GM19328 (cell line): ENCODE measurements at regions not wholly inside any gene's neighbourhood (a gene's known extent, or its start where the extent isn't known, plus 50 kb on each side); places are given as distances from the start of the nearest gene placed in this dataset.

ENCODE experiments used
- ATAC-seq: cut with Tn5 transposase; IDR thresholded peaks from one replicate; pipeline ENCODE4 v1.9.1; 2021; ENCODE audit warnings: mild to moderate bottlenecking, moderate library complexity; ENCODE audit not compliant: unreplicated experiment

GRCh38 chr11:113581713-113582112 is 106.5 kb upstream of the DRD2 start:
- ATAC-seq = no peak

GRCh38 chr11:113579292-113579940 is 104.2 kb upstream of the DRD2 start:
- no peak for ATAC-seq

- ATAC-seq = no peak
These were observed 103.6 kb upstream of the DRD2 start for GRCh38 chr11:113578715-113579250.

- no peak for ATAC-seq
These were observed 102.8 kb upstream of the DRD2 start for GRCh38 chr11:113578033-113578380.

GRCh38 chr11:113577356-113578032 is 102.3 kb upstream of the DRD2 start:
- ATAC-seq = no peak

GRCh38 chr11:113574586-113574985 is 99.4 kb upstream of the DRD2 start:
- ATAC-seq = no peak

- ATAC-seq = no peak
These were observed 99.0 kb upstream of the DRD2 start for GRCh38 chr11:113574171-113574570.

- ATAC-seq = no peak
These were observed 97.0 kb upstream of the DRD2 start for GRCh38 chr11:113572136-113572735.

GRCh38 chr11:113571531-113571930 is 96.3 kb upstream of the DRD2 start:
- ATAC-seq = no peak

- no peak for ATAC-seq
These were observed 95.7 kb upstream of the DRD2 start for GRCh38 chr11:113570906-113571305.

GRCh38 chr11:113569391-113569790 is 94.2 kb upstream of the DRD2 start:
- no peak for ATAC-seq

- no peak for ATAC-seq
These were observed 93.4 kb upstream of the DRD2 start for GRCh38 chr11:113568566-113568965.

- no peak for ATAC-seq
These were observed 92.8 kb upstream of the DRD2 start for GRCh38 chr11:113567867-113568544.

- ATAC-seq = no peak
These were observed 91.9 kb upstream of the DRD2 start for GRCh38 chr11:113567097-113567496.

GRCh38 chr11:113564527-113565130 is 89.4 kb upstream of the DRD2 start:
- ATAC-seq = no peak

GRCh38 chr11:113563766-113564526 is 88.7 kb upstream of the DRD2 start:
- ATAC-seq = no peak

- ATAC-seq = no peak
These were observed 87.8 kb upstream of the DRD2 start for GRCh38 chr11:113562981-113563461.

GRCh38 chr11:113562576-113562975 is 87.4 kb upstream of the DRD2 start:
- ATAC-seq = no peak

- no peak for ATAC-seq
These were observed 82.7 kb upstream of the DRD2 start for GRCh38 chr11:113557926-113558325.

- no peak for ATAC-seq
These were observed 80.8 kb upstream of the DRD2 start for GRCh38 chr11:113556036-113556435.
